ENCODE measurements at regions not wholly inside any gene's neighbourhood (a gene's known extent, or its start where the extent isn't known, plus 50 kb on each side); places are given as distances from the start of the nearest gene placed in this dataset.

DNA sequence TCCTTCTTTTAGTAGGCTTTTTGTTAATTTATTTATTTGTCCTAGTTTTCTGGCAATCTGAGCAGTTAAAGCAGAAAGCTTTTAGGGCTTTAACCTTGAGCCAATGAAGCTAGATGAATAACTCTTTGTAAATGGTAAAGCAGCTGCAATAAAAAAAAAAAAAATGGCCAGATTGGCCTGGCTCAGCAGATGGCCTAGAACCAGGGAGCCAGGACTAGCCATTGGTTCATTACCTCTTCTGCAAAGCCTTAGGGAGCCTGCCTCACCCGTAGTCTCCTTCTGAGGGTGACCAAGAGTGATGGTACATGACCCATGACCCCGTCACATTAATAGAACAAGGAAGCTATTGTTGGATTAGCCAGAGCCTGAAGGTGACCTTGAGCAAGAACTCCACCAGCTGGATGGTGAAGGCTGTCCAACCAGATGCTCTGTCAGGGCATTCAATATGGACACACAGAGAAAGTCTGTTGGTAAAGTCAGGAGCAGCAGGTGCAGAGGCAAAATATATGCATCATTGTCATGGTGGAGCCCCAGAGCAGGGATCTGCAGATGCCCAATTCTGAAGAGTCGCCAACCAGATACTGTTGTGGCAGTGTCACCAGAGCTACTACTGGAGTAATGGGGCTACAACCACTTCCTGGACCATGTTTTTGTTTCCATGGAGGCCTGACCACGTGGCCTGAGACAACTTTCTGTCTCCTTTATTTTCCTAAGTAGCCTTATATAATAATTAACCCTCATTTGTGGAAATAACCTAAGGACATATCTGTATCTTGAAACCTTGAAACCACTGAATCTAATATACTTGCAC lies 100.7 kb downstream of the MTX3 start:
- TF ChIP-seq, protein P1, sequence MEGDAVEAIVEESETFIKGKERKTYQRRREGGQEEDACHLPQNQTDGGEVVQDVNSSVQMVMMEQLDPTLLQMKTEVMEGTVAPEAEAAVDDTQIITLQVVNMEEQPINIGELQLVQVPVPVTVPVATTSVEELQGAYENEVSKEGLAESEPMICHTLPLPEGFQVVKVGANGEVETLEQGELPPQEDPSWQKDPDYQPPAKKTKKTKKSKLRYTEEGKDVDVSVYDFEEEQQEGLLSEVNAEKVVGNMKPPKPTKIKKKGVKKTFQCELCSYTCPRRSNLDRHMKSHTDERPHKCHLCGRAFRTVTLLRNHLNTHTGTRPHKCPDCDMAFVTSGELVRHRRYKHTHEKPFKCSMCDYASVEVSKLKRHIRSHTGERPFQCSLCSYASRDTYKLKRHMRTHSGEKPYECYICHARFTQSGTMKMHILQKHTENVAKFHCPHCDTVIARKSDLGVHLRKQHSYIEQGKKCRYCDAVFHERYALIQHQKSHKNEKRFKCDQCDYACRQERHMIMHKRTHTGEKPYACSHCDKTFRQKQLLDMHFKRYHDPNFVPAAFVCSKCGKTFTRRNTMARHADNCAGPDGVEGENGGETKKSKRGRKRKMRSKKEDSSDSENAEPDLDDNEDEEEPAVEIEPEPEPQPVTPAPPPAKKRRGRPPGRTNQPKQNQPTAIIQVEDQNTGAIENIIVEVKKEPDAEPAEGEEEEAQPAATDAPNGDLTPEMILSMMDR (IDR thresholded peaks at IDR 0.05): no peak
- no peak for TF ChIP-seq ZFX (IDR thresholded peaks at IDR 0.05; ENCODE audit: borderline replicate concordance)

Measured in 22Rv1 (cell line).